ENCODE measurements at regions not wholly inside any gene's neighbourhood (a gene's known extent, or its start where the extent isn't known, plus 50 kb on each side); places are given as distances from the start of the nearest gene placed in this dataset.

GRCh38 chr4:84237008-84237407 is 262.1 kb downstream of the NKX6-1 start:
- Histone ChIP-seq H3K36me3 (ENCODE audit: low read length) (no peaks in the 10 kb centered on the region), H3F3A (ENCODE audit: insufficient read depth) (no peaks in the 10 kb centered on the region), H3K27me3 (ENCODE audit: low read length) (no peaks in the 10 kb centered on the region), H3K9me3 (ENCODE audit: insufficient read depth, low read length) (no peaks in the 10 kb centered on the region), H3K27ac (ENCODE audit: low read depth, low read length) (no peak overlapping the region), H3K4me3 (ENCODE audit: insufficient read depth, low read length, poor library complexity, severe bottlenecking) (no peak overlapping the region), H3K9ac (ENCODE audit: low read length) (no peak overlapping the region), H3K4me2 (ENCODE audit: low read depth, low read length, poor library complexity, severe bottlenecking) (no peak overlapping the region), H3K9me2 (replicated peaks; ENCODE audit: insufficient read depth, low read length) (no peaks in the 10 kb centered on the region), H3K79me2 (ENCODE audit: insufficient read depth, low read length) (no peaks in the 10 kb centered on the region), H4K20me1 (ENCODE audit: low read depth, low read length) (no peaks in the 10 kb centered on the region), H2AFZ (ENCODE audit: low read depth, low read length, severe bottlenecking) (no peak overlapping the region)
- no peak for TF ChIP-seq CTCF (IDR thresholded peaks at IDR 0.05; ENCODE audit: insufficient read depth, low read length, poor library complexity, severe bottlenecking)
- TF ChIP-seq EZH2phosphoT487 (conservative IDR thresholded peaks at IDR 0.05; ENCODE audit: low read length), result no peak

DNA sequence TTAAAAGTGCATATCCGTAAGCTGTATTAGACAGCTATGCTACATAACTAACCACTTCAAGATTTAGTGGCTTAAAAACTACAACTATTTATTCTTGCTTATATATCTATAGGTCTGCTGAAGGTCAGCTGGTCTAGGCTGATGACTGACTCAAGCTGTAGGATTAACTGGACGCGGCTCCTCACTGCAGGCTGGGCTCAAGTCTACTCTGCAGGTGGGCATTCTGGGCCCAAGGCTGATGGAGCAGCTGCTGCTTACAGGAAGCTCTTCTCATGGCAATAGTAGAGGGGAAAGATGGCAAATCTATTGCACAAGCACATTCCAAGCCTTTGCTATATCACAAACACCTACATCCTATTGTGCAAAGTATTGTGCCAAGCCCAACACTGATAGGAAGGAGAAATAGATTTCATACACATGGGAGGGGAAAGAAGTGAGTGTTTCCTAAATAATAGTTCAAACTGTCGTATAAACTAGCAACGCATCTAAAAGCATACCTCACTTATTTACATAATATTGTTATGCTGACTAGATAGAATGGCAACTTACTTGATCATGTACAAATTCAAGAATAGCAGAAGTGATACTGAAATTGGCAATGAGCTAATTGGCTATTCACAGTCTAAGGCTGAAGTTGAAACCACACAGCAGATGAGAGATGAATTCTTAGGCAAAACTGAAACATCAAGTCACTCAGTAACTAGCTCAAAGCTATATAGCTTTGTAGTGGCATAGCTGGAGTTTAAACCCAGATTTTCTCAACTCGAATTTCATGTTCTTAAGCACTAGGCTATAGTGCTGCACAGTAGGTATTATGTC is 263.8 kb downstream of the NKX6-1 start:
- H3K4me3 ChIP-seq (ENCODE audit: insufficient read depth, low read length, poor library complexity, severe bottlenecking), result no peak overlapping the region
- TF ChIP-seq CTCF (IDR thresholded peaks at IDR 0.05; ENCODE audit: insufficient read depth, low read length, poor library complexity, severe bottlenecking) (no peak), EZH2phosphoT487 (conservative IDR thresholded peaks at IDR 0.05; ENCODE audit: low read length) (no peak)
- no peaks in the 10 kb centered on the region for H3K27me3 ChIP-seq (ENCODE audit: low read length)
- no peak overlapping the region for H3K4me2 ChIP-seq (ENCODE audit: low read depth, low read length, poor library complexity, severe bottlenecking)
- H3K36me3 ChIP-seq (ENCODE audit: low read length), result no peaks in the 10 kb centered on the region
- H3K27ac ChIP-seq (ENCODE audit: low read depth, low read length), result no peak overlapping the region
- no peaks in the 10 kb centered on the region for H3K9me2 ChIP-seq (replicated peaks; ENCODE audit: insufficient read depth, low read length)
- H2AFZ ChIP-seq (ENCODE audit: low read depth, low read length, severe bottlenecking), result no peak overlapping the region
- no peaks in the 10 kb centered on the region for H3F3A ChIP-seq (ENCODE audit: insufficient read depth)
- no peaks in the 10 kb centered on the region for H4K20me1 ChIP-seq (ENCODE audit: low read depth, low read length)
- no peaks in the 10 kb centered on the region for H3K9me3 ChIP-seq (ENCODE audit: insufficient read depth, low read length)
- H3K79me2 ChIP-seq (ENCODE audit: insufficient read depth, low read length), result no peaks in the 10 kb centered on the region
- no peak overlapping the region for H3K9ac ChIP-seq (ENCODE audit: low read length)

GRCh38 chr4:84232309-84233095 is 266.6 kb downstream of the NKX6-1 start:
- Histone ChIP-seq H3F3A (ENCODE audit: insufficient read depth) (no peaks in the 10 kb centered on the region), H3K79me2 (ENCODE audit: insufficient read depth, low read length) (no peaks in the 10 kb centered on the region), H3K9ac (ENCODE audit: low read length) (no peak overlapping the region), H2AFZ (ENCODE audit: low read depth, low read length, severe bottlenecking) (no peak overlapping the region), H3K36me3 (ENCODE audit: low read length) (no peaks in the 10 kb centered on the region), H3K9me2 (replicated peaks; ENCODE audit: insufficient read depth, low read length) (no peaks in the 10 kb centered on the region), H3K9me3 (ENCODE audit: insufficient read depth, low read length) (no peaks in the 10 kb centered on the region), H3K4me2 (ENCODE audit: low read depth, low read length, poor library complexity, severe bottlenecking) (no peak overlapping the region), H4K20me1 (ENCODE audit: low read depth, low read length) (no peaks in the 10 kb centered on the region), H3K27me3 (ENCODE audit: low read length) (no peaks in the 10 kb centered on the region), H3K4me3 (ENCODE audit: insufficient read depth, low read length, poor library complexity, severe bottlenecking) (no peak overlapping the region), H3K27ac (ENCODE audit: low read depth, low read length) (no peak overlapping the region)
- no peak for TF ChIP-seq EZH2phosphoT487 (conservative IDR thresholded peaks at IDR 0.05; ENCODE audit: low read length)
- no peak for TF ChIP-seq CTCF (IDR thresholded peaks at IDR 0.05; ENCODE audit: insufficient read depth, low read length, poor library complexity, severe bottlenecking)

All from SU-DHL-6 (cell line).